Osteocyte (in vitro differentiated cells): ENCODE measurements at regions not wholly inside any gene's neighbourhood (a gene's known extent, or its start where the extent isn't known, plus 50 kb on each side); places are given as distances from the start of the nearest gene placed in this dataset.

Source experiments
- DNase-seq: peaks from one replicate; pipeline ENCODE4 v3.0.0; 2021; ENCODE audit warnings: mixed read lengths; ENCODE audit not compliant: unreplicated experiment; ENCODE audit errors: extremely low spot score
- H3K27ac Mint-ChIP-seq: one replicate; pipeline ENCODE4 v1.8.0; 2021; ENCODE audit warnings: mild to moderate bottlenecking, mixed read lengths; ENCODE audit not compliant: unreplicated experiment
- H3K27me3 Mint-ChIP-seq: one replicate; pipeline ENCODE4 v1.8.0; 2021; ENCODE audit warnings: mixed read lengths; ENCODE audit not compliant: unreplicated experiment
- H3K36me3 Mint-ChIP-seq: one replicate; pipeline ENCODE4 v1.8.0; 2021; ENCODE audit warnings: mixed read lengths; ENCODE audit not compliant: unreplicated experiment
- H3K4me1 Mint-ChIP-seq: one replicate; pipeline ENCODE4 v1.8.0; 2021; ENCODE audit warnings: mixed read lengths; ENCODE audit not compliant: unreplicated experiment
- H3K4me3 Mint-ChIP-seq: one replicate; pipeline ENCODE4 v1.8.0; 2021; ENCODE audit warnings: mild to moderate bottlenecking, moderate library complexity, mixed read lengths; ENCODE audit not compliant: unreplicated experiment
- H3K9me3 Mint-ChIP-seq: one replicate; pipeline ENCODE4 v1.8.0; 2021; ENCODE audit warnings: mixed read lengths; ENCODE audit not compliant: unreplicated experiment
- TF ChIP-seq, protein P1 (sequence below): fragments of 200-600 bp; sonication (generic); IDR thresholded peaks from 2 replicates; pipeline ENCODE4 v1.5.0; 2021; ENCODE audit warnings: antibody characterized with exemption, mild to moderate bottlenecking, moderate library complexity

DNA sequence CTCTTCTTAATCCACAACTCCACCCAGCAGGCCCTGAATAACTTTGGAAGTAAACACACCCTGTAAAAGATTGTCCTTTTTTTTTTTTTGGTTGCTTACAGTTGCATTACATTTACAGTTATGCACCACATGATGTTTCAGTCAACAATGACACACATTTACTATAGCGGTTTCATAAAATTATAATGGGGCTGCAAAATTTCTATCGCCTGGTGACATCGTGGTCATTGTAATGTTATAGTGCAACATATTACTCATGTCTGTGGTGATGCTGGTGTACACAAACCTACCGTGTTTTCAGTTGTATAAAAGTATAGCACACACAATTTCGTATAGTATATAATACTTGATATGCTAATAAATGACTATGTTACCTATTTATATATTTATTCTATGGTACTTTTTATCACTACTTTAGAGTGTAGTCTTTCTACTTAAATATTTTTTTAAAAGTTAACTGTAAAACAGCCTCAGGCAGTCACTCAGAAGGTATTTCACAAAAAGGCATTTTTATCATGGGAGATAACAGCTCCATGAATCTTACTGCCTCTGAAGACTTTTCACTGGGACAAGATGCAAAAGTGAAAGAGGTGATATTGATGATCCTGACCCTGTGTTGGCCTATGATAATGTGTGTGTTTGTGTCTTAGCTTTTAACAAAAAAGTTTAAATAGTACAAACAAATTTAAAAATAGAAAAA is 695.4 kb upstream of the CDH18 start:
- Mint-ChIP-seq H3K27me3 (peaks cover 10% of the 10 kb centered on the region), H3K4me3 (no peak overlapping the region), H3K4me1 (no peaks in the 10 kb centered on the region), H3K27ac (no peak overlapping the region), H3K9me3 (no peaks in the 10 kb centered on the region), H3K36me3 (no peaks in the 10 kb centered on the region)
- no peak for DNase-seq
- TF ChIP-seq, protein P1, sequence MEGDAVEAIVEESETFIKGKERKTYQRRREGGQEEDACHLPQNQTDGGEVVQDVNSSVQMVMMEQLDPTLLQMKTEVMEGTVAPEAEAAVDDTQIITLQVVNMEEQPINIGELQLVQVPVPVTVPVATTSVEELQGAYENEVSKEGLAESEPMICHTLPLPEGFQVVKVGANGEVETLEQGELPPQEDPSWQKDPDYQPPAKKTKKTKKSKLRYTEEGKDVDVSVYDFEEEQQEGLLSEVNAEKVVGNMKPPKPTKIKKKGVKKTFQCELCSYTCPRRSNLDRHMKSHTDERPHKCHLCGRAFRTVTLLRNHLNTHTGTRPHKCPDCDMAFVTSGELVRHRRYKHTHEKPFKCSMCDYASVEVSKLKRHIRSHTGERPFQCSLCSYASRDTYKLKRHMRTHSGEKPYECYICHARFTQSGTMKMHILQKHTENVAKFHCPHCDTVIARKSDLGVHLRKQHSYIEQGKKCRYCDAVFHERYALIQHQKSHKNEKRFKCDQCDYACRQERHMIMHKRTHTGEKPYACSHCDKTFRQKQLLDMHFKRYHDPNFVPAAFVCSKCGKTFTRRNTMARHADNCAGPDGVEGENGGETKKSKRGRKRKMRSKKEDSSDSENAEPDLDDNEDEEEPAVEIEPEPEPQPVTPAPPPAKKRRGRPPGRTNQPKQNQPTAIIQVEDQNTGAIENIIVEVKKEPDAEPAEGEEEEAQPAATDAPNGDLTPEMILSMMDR, result no peak

DNA sequence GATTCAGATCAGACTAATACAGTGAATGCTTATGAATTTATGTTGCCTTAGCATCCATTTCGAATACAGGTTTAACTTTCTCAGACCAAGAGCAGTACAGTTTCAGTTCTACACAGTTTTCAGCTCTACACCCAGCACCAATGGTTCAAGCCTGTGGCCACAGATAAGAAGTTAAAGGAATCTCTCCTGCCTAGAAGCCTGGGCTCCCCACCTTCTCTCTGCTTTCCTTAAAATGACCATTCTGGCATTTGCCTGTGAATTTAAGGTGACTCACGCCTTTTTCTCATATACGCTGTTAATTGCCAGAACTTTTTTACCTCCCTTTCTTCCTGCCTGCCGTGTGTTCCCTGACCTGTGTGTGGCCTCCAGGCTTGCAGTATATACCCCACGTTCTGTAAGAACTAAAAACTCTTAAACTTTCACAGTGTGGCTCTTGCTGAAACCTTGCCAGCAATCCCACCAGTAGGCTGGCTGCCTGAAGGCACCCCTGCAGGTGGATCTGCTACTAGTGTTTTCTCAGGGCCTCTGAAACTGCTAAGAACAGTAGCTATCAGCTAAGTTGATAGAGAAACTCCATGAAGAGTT is 692.8 kb upstream of the CDH18 start:
- no peak overlapping the region for H3K27ac Mint-ChIP-seq

DNA sequence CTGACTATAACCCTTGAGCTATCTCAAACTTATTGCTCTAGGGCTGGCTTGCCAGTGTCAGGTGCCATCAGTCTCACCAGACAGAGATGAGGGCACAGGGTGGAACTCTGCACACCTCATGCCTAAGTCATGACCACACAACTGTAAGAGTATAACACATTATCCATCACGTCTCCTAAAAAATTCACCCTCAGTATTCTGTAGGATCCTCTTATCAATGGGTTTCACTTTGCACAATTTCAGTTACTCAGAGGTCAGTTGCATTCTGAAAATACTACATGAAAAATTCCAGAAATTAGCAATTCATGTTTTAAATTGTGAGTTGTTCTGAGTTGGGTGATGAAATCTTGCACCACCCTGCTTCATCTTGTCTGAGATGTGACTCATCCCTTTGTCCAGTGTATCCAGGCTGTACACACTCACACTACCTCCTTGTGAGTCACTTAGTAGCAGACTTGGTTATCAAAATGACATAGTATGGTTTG is 690.9 kb upstream of the CDH18 start:
- DNase-seq, result no peak
- Mint-ChIP-seq H3K9me3 (no peaks in the 10 kb centered on the region), H3K4me1 (no peaks in the 10 kb centered on the region), H3K27ac (no peak overlapping the region), H3K36me3 (no peaks in the 10 kb centered on the region), H3K27me3 (no peaks in the 10 kb centered on the region), H3K4me3 (no peak overlapping the region)
- TF ChIP-seq, protein P1, result no peak

More for the DNA sequence above, 692.8 kb upstream of the CDH18 start:
- TF ChIP-seq, protein P1, result no peak
- DNase-seq, result no peak
- no peak overlapping the region for H3K4me3 Mint-ChIP-seq
- H3K36me3 Mint-ChIP-seq, result no peaks in the 10 kb centered on the region
- H3K9me3 Mint-ChIP-seq, result no peaks in the 10 kb centered on the region
- no peaks in the 10 kb centered on the region for H3K4me1 Mint-ChIP-seq
- H3K27me3 Mint-ChIP-seq, result no peaks in the 10 kb centered on the region

DNA sequence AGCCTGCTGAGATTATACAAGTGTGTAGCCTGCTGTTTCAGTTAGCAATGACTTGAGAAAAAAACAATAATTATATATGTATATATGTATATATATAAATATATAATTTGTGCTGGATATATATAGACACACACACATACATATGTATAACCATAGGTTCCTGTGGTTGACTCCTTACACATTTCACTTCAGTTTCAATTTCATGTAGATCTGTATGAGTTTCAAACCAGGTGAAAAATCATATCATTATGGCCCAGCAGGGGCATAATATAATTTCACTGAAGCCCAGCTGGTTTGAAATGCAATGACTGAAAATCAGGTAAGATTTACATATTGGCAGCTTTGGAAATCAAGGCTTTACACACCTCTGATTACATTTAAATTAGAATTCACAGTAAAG is 690.4 kb upstream of the CDH18 start:
- DNase-seq, result no peak
- Mint-ChIP-seq H3K27ac (no peak overlapping the region), H3K36me3 (no peaks in the 10 kb centered on the region), H3K4me3 (no peak overlapping the region), H3K9me3 (no peaks in the 10 kb centered on the region), H3K4me1 (no peaks in the 10 kb centered on the region), H3K27me3 (no peaks in the 10 kb centered on the region)
- TF ChIP-seq, protein P1, result no peak

DNA sequence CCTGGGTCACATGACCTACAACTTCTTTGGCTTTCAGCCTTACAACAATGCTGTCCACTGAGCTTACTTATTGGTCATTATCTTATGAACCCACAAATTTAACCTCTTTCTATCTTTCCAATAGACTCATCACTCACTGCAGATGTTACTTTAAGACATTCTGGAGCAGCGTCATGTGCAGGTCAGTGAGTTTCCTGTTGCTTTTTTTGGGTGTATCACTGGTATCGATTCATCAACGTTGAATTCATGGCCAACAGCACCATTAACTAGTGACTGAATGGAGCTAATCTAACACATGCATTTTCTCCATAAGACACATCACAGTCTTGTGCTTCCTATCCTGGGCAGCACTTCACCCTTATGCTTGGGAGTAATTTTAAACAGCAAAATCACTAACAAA is 672.6 kb upstream of the CDH18 start:
- H3K4me3 Mint-ChIP-seq, result no peak overlapping the region
- H3K27ac Mint-ChIP-seq, result no peak overlapping the region
- H3K4me1 Mint-ChIP-seq, result no peaks in the 10 kb centered on the region
- H3K36me3 Mint-ChIP-seq, result no peaks in the 10 kb centered on the region
- DNase-seq, result no peak
- no peaks in the 10 kb centered on the region for H3K9me3 Mint-ChIP-seq
- TF ChIP-seq, protein P1, result no peak
- H3K27me3 Mint-ChIP-seq, result peaks cover 2% of the 10 kb centered on the region
